Liver (tissue), 7 donors: ENCODE measurements at regions not wholly inside any gene's neighbourhood (a gene's known extent, or its start where the extent isn't known, plus 50 kb on each side); places are given as distances from the start of the nearest gene placed in this dataset.

Experiments used
- DNase-seq: peaks from one replicate; pipeline ENCODE4 v3.0.0-alpha.2; 2017; ENCODE audit warnings: low spot score
- H3K27ac ChIP-seq, 2 donors: one replicate each; pipeline ENCODE4 v1.7.0; 2013; ENCODE audit warnings: inconsistent platforms in 2 of 2, low read length in 2 of 2, control low read depth in 1 of 2, low read depth in 1 of 2, mild to moderate bottlenecking in 1 of 2
- H3K27me3 ChIP-seq, 4 donors: one replicate each; pipeline versions ENCODE4 v1.6.1 to v1.7.0; 2013; ENCODE audit warnings: low read length in 3 of 4, inconsistent platforms in 1 of 4, mild to moderate bottlenecking in 1 of 4, moderate library complexity in 1 of 4; ENCODE audit not compliant: control insufficient read depth in 4 of 4, insufficient read depth in 4 of 4
- H3K36me3 ChIP-seq, 4 donors: one replicate each; pipeline versions ENCODE4 v1.6.1 to v1.7.0; 2013; ENCODE audit warnings: low read length in 3 of 4, mild to moderate bottlenecking in 3 of 4, low read depth in 1 of 4, moderate library complexity in 1 of 4; ENCODE audit not compliant: control insufficient read depth in 4 of 4, insufficient read depth in 3 of 4
- H3K4me1 ChIP-seq, 4 donors: one replicate each; pipeline versions ENCODE4 v1.6.1 to v1.7.0; 2013; ENCODE audit warnings: low read length in 3 of 4, mild to moderate bottlenecking in 3 of 4, moderate library complexity in 1 of 4; ENCODE audit not compliant: control insufficient read depth in 4 of 4, insufficient read depth in 4 of 4
- H3K4me3 ChIP-seq, 3 donors: one replicate each; pipeline versions ENCODE4 v1.6.1 to v1.7.0; 2013; ENCODE audit warnings: low read length in 3 of 3, control low read depth in 1 of 3, low read depth in 1 of 3, mild to moderate bottlenecking in 1 of 3
- H3K9ac ChIP-seq, 2 donors: one replicate each; pipeline ENCODE4 v1.7.0; 2013; ENCODE audit warnings: low read length in 2 of 2, mild to moderate bottlenecking in 2 of 2, moderate library complexity in 2 of 2, control low read depth in 1 of 2, low read depth in 1 of 2
- H3K9me3 ChIP-seq, 4 donors: one replicate each; pipeline versions ENCODE4 v1.6.1 to v1.7.0; 2013; ENCODE audit warnings: low read length in 3 of 4; ENCODE audit not compliant: control insufficient read depth in 4 of 4
- CTCF ChIP-seq: fragments of 150-350 bp; IDR thresholded peaks from 2 replicates; pipeline ENCODE4 v1.5.1; 2017; ENCODE audit warnings: improper control_type of control experiment, low read depth, low read length; ENCODE audit not compliant: missing input control
- EGR1 ChIP-seq, 2 donors: IDR thresholded peaks; 2 replicates each; pipeline ENCODE4 v1.6.1; 2016 to 2018; ENCODE audit warnings: antibody characterized with exemption in 2 of 2, low read depth in 2 of 2
- FOXA1 ChIP-seq: IDR thresholded peaks from 2 replicates; pipeline ENCODE4 v1.6.1; 2016; ENCODE audit warnings: antibody characterized with exemption
- FOXA2 ChIP-seq: IDR thresholded peaks from 2 replicates; pipeline ENCODE4 v1.6.1; 2016; ENCODE audit warnings: antibody characterized with exemption
- GABPA ChIP-seq, 2 donors: IDR thresholded peaks in 1 of 2; conservative IDR thresholded peaks in 1 of 2; 2 replicates each; pipeline ENCODE4 v1.6.1; 2016; ENCODE audit warnings: antibody characterized with exemption in 2 of 2, mild to moderate bottlenecking in 1 of 2, moderate library complexity in 1 of 2
- HNF4A ChIP-seq, 2 donors: conservative IDR thresholded peaks; 2 replicates each; pipeline ENCODE4 v1.6.1; 2016; ENCODE audit warnings: antibody characterized with exemption in 2 of 2, mild to moderate bottlenecking in 2 of 2
- HNF4G ChIP-seq: IDR thresholded peaks from 2 replicates; pipeline ENCODE4 v1.6.1; 2016; ENCODE audit warnings: antibody characterized with exemption
- JUND ChIP-seq, 2 donors: IDR thresholded peaks; 2 replicates each; pipeline ENCODE4 v1.6.1; 2016; ENCODE audit warnings: antibody characterized with exemption in 2 of 2
- MAX ChIP-seq: IDR thresholded peaks from 2 replicates; pipeline ENCODE4 v1.6.1; 2016; ENCODE audit warnings: antibody characterized with exemption
- NR2F2 ChIP-seq: IDR thresholded peaks from 2 replicates; pipeline ENCODE4 v1.6.1; 2016; ENCODE audit warnings: antibody characterized with exemption
- RAD21 ChIP-seq, 2 donors: IDR thresholded peaks; 2 replicates each; pipeline ENCODE4 v1.6.1; 2016; ENCODE audit warnings: antibody characterized with exemption in 2 of 2, mild to moderate bottlenecking in 2 of 2
- REST ChIP-seq: IDR thresholded peaks from 2 replicates; pipeline ENCODE4 v1.6.1; 2016; ENCODE audit warnings: antibody characterized with exemption, mild to moderate bottlenecking
- RXRA ChIP-seq, 2 donors: IDR thresholded peaks; 2 replicates each; pipeline ENCODE4 v1.6.1; 2017 to 2018; ENCODE audit warnings: antibody characterized with exemption in 2 of 2, mild to moderate bottlenecking in 1 of 2
- SP1 ChIP-seq: IDR thresholded peaks from 2 replicates; pipeline ENCODE4 v1.6.1; 2018; ENCODE audit warnings: antibody characterized with exemption, mild to moderate bottlenecking
- YY1 ChIP-seq: IDR thresholded peaks from 2 replicates; pipeline ENCODE4 v1.6.1; 2016; ENCODE audit warnings: antibody characterized with exemption, mild to moderate bottlenecking
- ZBTB33 ChIP-seq: IDR thresholded peaks from 2 replicates; pipeline ENCODE4 v1.6.1; 2016; ENCODE audit warnings: antibody characterized with exemption
- TF ChIP-seq, protein P1 (sequence below): IDR thresholded peaks from 2 replicates; pipeline ENCODE4 v1.6.1; 2016; ENCODE audit warnings: antibody characterized with exemption
- donor health status: healthy.
- donor health status: healthy.
- donor health status: healthy.
- donor health status: healthy.

GRCh38 chr17:51559778-51560177 lies 299.4 kb downstream of the UTP18 start (continued):
- TF ChIP-seq RXRA (IDR thresholded peaks at IDR 0.05) (peak; percentile 98), ZBTB33 (peak; percentile 84), CTCF (no peak)

- Histone ChIP-seq H3K9me3 (no peaks in the 10 kb centered on the region), H3K27me3 (no peaks in the 10 kb centered on the region), H3K4me1 (peaks cover 4 to 30% (median 27%) of the 10 kb centered on the region in 4 donors), H3K4me3 (no peak overlapping the region), H3K27ac (no peak overlapping the region), H3K9ac (no peak overlapping the region), H3K36me3 (no peaks in the 10 kb centered on the region)
- TF ChIP-seq GABPA (IDR thresholded peaks at IDR 0.05 in 1 of 2, conservative IDR thresholded peaks at IDR 0.05 in 1 of 2) (no peak), RAD21 (IDR thresholded peaks at IDR 0.05) (no peak), HNF4G (no peak), JUND (IDR thresholded peaks at IDR 0.05) (no peak), REST (no peak), ZBTB33 (no peak), NR2F2 (no peak), FOXA1 (no peak), MAX (no peak), FOXA2 (no peak), SP1 (no peak), EGR1 (IDR thresholded peaks at IDR 0.05; ENCODE audit: low read depth in 2 of 2) (no peak), YY1 (no peak), RXRA (IDR thresholded peaks at IDR 0.05) (no peak), HNF4A (conservative IDR thresholded peaks at IDR 0.05) (no peak), CTCF (no peak)
- TF ChIP-seq, protein P1, sequence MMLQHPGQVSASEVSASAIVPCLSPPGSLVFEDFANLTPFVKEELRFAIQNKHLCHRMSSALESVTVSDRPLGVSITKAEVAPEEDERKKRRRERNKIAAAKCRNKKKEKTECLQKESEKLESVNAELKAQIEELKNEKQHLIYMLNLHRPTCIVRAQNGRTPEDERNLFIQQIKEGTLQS = no peak
- DNase-seq = no peak
These were observed 300.1 kb downstream of the UTP18 start for GRCh38 chr17:51560398-51560797.
